ENCODE measurements at regions not wholly inside any gene's neighbourhood (a gene's known extent, or its start where the extent isn't known, plus 50 kb on each side); places are given as distances from the start of the nearest gene placed in this dataset.

DNA sequence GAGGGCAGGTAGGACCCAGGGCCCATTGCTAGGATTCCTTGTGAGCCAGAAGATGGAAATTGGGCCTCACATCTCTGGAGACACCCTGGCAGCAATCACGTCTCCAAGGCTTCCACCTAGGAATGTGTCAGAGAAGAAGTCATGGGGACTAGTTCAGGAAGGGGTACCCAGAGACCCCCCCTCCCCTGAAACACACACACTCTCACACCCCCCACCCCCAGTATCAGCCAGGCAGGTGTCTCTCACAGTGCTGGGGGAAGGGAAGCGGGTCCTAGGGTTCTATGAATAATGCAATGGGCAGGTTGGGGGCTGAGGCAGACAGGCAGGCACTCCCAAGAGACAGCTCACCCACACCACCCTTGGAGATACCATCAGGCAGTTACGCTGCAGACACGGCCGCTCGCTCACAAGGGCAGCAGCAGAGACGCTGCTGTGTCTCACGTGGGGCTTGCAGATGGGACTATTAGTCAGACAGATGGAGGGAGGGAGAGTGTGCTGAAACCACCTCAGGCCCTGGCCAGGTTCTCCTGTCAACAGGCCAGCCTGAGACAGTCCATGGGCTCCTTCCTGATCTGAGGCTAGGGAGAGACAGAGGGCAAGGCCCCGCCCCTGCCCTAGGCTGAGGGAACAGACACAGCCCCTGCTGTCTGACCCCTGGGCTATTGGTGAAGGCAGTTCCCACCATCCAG is 134.6 kb downstream of the CYP26B1 start:
- Histone ChIP-seq H3K9me3 (no peaks in the 10 kb centered on the region), H3K36me3 (ENCODE audit: insufficient read depth in 1 of 2, low read depth in 1 of 2) (no peaks in the 10 kb centered on the region), H3K27ac (no peak overlapping the region), H3K4me3 (no peak overlapping the region), H3K4me1 (no peaks in the 10 kb centered on the region), H3K27me3 (ENCODE audit: insufficient read depth in 3 of 3, low read length in 2 of 3) (no peaks in the 10 kb centered on the region)
- DNase-seq (no peak), ATAC-seq (no peak)
- 87 to 88% (median 87%) methylated on average over 9 of the region's 9 CpGs for WGBS, 3 donors
- no peak for TF ChIP-seq CTCF (IDR thresholded peaks at IDR 0.05)
- intact Hi-C loops (cut with DNase I) = no loop called here

- H3K9me3 ChIP-seq = no peaks in the 10 kb centered on the region
- ATAC-seq (no peak), DNase-seq (no peak)
- no peaks in the 10 kb centered on the region for H3K4me1 ChIP-seq
- intact Hi-C loops (cut with DNase I) = no loop called here
- no peaks in the 10 kb centered on the region for H3K27me3 ChIP-seq (ENCODE audit: insufficient read depth in 3 of 3, low read length in 2 of 3)
- no peak overlapping the region for H3K27ac ChIP-seq
- no peaks in the 10 kb centered on the region for H3K36me3 ChIP-seq (ENCODE audit: insufficient read depth in 1 of 2, low read depth in 1 of 2)
- no peak for TF ChIP-seq CTCF (IDR thresholded peaks at IDR 0.05)
- WGBS, 3 donors = 75 to 81% (median 78%) methylated on average over 6 of the region's 6 CpGs
- no peak overlapping the region for H3K4me3 ChIP-seq
Measured at GRCh38 chr2:72011791-72012190, 135.9 kb downstream of the CYP26B1 start.

- no peak for TF ChIP-seq CTCF (IDR thresholded peaks at IDR 0.05)
- intact Hi-C loops (cut with DNase I) = no loop called here
- Histone ChIP-seq H3K36me3 (ENCODE audit: insufficient read depth in 1 of 2, low read depth in 1 of 2) (no peaks in the 10 kb centered on the region), H3K27ac (no peak overlapping the region), H3K9me3 (no peaks in the 10 kb centered on the region), H3K4me1 (no peaks in the 10 kb centered on the region), H3K4me3 (no peak overlapping the region), H3K27me3 (ENCODE audit: insufficient read depth in 3 of 3, low read length in 2 of 3) (no peaks in the 10 kb centered on the region)
- DNase-seq (no peak), ATAC-seq (no peak)
- whole genome bisulfite sequencing, 3 donors = 65 to 88% (median 67%) methylated on average over 3 of the region's 3 CpGs
Measured at GRCh38 chr2:72011370-72011689, 136.3 kb downstream of the CYP26B1 start.

- H3K27me3 ChIP-seq (ENCODE audit: insufficient read depth in 3 of 3, low read length in 2 of 3) = no peaks in the 10 kb centered on the region
- no peaks in the 10 kb centered on the region for H3K36me3 ChIP-seq (ENCODE audit: insufficient read depth in 1 of 2, low read depth in 1 of 2)
- WGBS, 3 donors = 77 to 84% (median 81%) methylated on average over 13 of the region's 13 CpGs
- no peak for DNase-seq
- no peak overlapping the region for H3K27ac ChIP-seq
- TF ChIP-seq CTCF (IDR thresholded peaks at IDR 0.05) = no peak
- no peaks in the 10 kb centered on the region for H3K9me3 ChIP-seq
- intact Hi-C loops (cut with DNase I) = no loop called here
- no peaks in the 10 kb centered on the region for H3K4me1 ChIP-seq
- no peak overlapping the region for H3K4me3 ChIP-seq
- ATAC-seq = no peak
Measured at GRCh38 chr2:72010647-72011369, 136.9 kb downstream of the CYP26B1 start.

All from psoas muscle (tissue), 7 donors.